Naive thymus-derived CD8-positive, alpha-beta T cell (primary cell): ENCODE measurements at regions not wholly inside any gene's neighbourhood (a gene's known extent, or its start where the extent isn't known, plus 50 kb on each side); places are given as distances from the start of the nearest gene placed in this dataset.
"Not testable (repeated sequence)": the region's sequence is repeated elsewhere in the genome, so short reads cannot be mapped to it uniquely, and the experiment has no call there.

ENCODE experiments used
- ATAC-seq, 2 donors: fragments of 150-1000 bp; cut with Tn5 transposase in 1 of 2; sonication (Bioruptor Pico), chemical (Tn5 transposase) in 1 of 2; 1 replicate in 1 of 2; 2 replicates in 1 of 2; pipeline ENCODE4 v1.10.0; 2021; ENCODE audit warnings: mild to moderate bottlenecking in 2 of 2, moderate library complexity in 2 of 2
- POLR2A ChIA-PET: fragments of 350-600 bp; sonication (Branson Sonifier 250); formaldehyde crosslinking; loops from one replicate; lab custom pipeline; 2021; ENCODE audit warnings: antibody characterized with exemption; lab: Charles Lee
- DNase-seq, 10 donors: peaks; one replicate each; pipeline versions ENCODE4 v3.0.0 to v3.0.0-alpha.2; 2020 to 2022
- H3K27ac Mint-ChIP-seq, 10 donors: one replicate each; pipeline ENCODE4 v1.8.0; 2020 to 2022; ENCODE audit warnings: mild to moderate bottlenecking in 10 of 10, mixed read lengths in 10 of 10, moderate library complexity in 4 of 10, inconsistent platforms in 1 of 10
- H3K27me3 Mint-ChIP-seq, 5 donors: one replicate each; pipeline ENCODE4 v1.8.0; 2021 to 2022; ENCODE audit warnings: mixed read lengths in 5 of 5
- H3K36me3 Mint-ChIP-seq, 3 donors: one replicate each; pipeline ENCODE4 v1.8.0; 2020 to 2022; ENCODE audit warnings: mixed read lengths in 3 of 3, mild to moderate bottlenecking in 2 of 3, inconsistent platforms in 1 of 3
- H3K4me1 Mint-ChIP-seq, 4 donors: one replicate each; pipeline ENCODE4 v1.8.0; 2021 to 2022; ENCODE audit warnings: mixed read lengths in 4 of 4
- H3K4me3 Mint-ChIP-seq, 10 donors: one replicate each; pipeline ENCODE4 v1.8.0; 2020 to 2022; ENCODE audit warnings: mild to moderate bottlenecking in 10 of 10, mixed read lengths in 10 of 10, moderate library complexity in 6 of 10, inconsistent platforms in 1 of 10
- H3K9me3 Mint-ChIP-seq, 9 donors: one replicate each; pipeline ENCODE4 v1.8.0; 2020 to 2022; ENCODE audit warnings: mixed read lengths in 9 of 9, mild to moderate bottlenecking in 3 of 9, inconsistent platforms in 1 of 9, moderate library complexity in 1 of 9

DNA sequence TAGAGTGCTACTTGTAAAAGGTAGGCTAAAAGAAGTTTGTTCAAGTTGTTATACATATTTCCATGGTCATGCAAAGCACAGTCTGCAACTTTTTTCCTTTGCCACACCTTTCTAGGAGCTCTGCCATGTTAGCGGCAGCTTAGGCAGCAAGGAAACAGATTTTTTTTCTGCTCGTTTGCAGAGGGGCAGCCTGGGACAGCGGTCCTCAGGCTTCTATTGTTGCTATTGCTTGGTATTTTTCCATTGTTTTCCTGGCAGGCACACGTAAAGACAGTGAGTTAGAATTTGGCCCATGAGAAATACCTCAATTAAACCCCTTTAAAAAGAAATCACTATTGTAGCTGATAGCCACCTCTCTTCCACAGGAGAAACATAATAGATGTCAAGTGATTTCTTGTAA, 391.4 kb downstream of the SH2D1A start:
- POLR2A ChIA-PET: no interaction called here
- Mint-ChIP-seq H3K4me3 (peak overlapping the region in 4 of 10 donors; percentile 12 to 75 (median 72)), H3K27ac (peak overlapping the region in 8 of 10 donors; percentile 34 to 94 (median 88)), H3K27me3 (no peaks in the 10 kb centered on the region), H3K9me3 (peaks cover 0 to 2% (median 0%) of the 10 kb centered on the region in 9 donors), H3K36me3 (no peaks in the 10 kb centered on the region), H3K4me1 (peaks cover 11 to 39% (median 24%) of the 10 kb centered on the region in 4 donors)
- DNase-seq: no peak
- no peak for ATAC-seq

DNA sequence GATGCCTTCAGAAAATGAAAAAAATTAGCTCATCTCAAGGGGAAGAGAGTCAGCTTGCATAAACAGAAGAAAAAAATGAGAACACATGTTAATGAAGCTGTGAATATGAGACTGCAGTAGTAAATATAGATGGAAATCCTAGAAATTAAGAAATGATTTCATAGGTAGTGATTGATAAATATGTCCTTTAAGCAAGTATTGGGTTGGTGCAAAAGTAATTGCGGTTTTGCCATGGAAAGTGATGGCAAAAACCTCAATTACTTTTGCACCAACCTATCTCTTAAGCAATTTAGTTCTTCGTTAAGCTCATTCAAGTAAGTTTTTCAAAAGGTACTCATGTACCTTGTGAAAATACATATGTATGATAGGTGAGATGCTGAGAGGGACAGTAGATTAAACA, 400.9 kb downstream of the SH2D1A start:
- POLR2A ChIA-PET: no interaction called here
- Mint-ChIP-seq H3K4me3 (no peak overlapping the region), H3K27me3 (no peaks in the 10 kb centered on the region), H3K4me1 (peaks cover 0 to 2% (median 0%) of the 10 kb centered on the region in 4 donors), H3K27ac (no peak overlapping the region), H3K36me3 (no peaks in the 10 kb centered on the region), H3K9me3 (peaks cover 0 to 2% (median 0%) of the 10 kb centered on the region in 9 donors)
- no peak for DNase-seq
- ATAC-seq: no peak

DNA sequence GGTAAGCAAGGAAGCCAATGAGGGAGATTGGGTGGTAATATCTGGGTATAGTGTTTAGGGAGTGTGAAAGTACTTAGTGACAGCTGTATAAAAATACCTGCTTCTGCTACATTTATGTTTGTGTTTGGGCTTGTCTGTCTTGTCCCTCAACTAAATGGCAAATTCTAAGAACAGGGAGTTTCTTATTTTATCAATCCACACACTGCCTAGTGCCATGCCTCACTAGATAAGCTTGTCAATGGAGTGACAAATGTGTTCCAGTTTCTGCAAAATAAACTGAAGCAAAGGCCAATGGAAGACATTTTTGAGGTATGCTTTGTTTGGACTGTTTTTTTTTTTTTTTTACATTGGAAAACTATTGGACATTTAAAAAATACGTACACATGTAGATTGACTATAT, 418.0 kb downstream of the SH2D1A start:
- H3K27ac Mint-ChIP-seq: no peak overlapping the region
- no peaks in the 10 kb centered on the region for H3K36me3 Mint-ChIP-seq
- H3K4me1 Mint-ChIP-seq: no peaks in the 10 kb centered on the region
- no peak overlapping the region for H3K4me3 Mint-ChIP-seq
- DNase-seq (no peak), ATAC-seq (no peak)
- POLR2A ChIA-PET: no interaction called here
- no peaks in the 10 kb centered on the region for H3K9me3 Mint-ChIP-seq
- no peaks in the 10 kb centered on the region for H3K27me3 Mint-ChIP-seq

DNA sequence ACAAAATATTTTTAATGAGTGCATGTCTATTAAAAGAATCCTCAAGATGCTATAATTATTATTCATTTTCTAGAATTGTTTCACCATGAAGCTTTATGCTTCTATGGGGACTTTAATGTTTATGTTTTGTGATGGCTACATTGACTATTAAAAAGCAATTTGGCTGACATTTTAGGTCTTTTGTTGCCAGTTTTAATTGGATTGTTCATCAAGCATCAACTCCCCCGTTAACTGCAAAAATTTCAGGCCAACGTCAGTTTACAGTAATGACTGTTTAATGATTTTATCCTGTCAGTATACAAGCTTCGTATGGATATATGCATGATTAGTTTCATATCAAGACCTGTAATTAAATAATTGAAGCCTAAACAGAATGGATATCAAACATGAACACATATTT, 422.8 kb downstream of the SH2D1A start:
- Mint-ChIP-seq H3K9me3 (no peaks in the 10 kb centered on the region), H3K4me3 (no peak overlapping the region), H3K27me3 (no peaks in the 10 kb centered on the region), H3K36me3 (no peaks in the 10 kb centered on the region), H3K4me1 (no peaks in the 10 kb centered on the region), H3K27ac (no peak overlapping the region)
- DNase-seq (no peak), ATAC-seq (no peak)
- POLR2A ChIA-PET: no interaction called here

DNA sequence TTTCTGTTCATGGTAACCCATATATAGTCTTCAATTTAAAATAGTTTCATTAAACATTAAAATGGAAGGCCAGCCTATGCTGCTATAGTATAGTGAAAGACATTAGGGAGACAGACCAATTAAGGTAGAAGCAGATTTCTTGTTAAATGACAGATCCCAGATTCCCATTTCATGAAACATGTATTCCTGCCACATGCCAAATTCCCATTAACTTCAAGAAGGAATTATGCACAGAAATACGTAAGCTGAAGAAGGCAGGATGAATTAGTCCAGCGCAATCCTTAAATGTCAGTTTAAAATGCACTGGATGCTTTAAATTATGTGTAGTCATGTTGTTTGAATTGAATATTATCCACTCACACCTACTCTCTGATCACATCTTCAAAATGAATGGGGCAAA, 424.9 kb downstream of the SH2D1A start:
- no peaks in the 10 kb centered on the region for H3K4me1 Mint-ChIP-seq
- no peak for DNase-seq
- no peak overlapping the region for H3K4me3 Mint-ChIP-seq
- H3K27ac Mint-ChIP-seq: no peak overlapping the region
- H3K27me3 Mint-ChIP-seq: no peaks in the 10 kb centered on the region
- POLR2A ChIA-PET: no interaction called here
- peaks cover 0 to 4% (median 0%) of the 10 kb centered on the region in 3 donors for H3K36me3 Mint-ChIP-seq
- peaks cover 0 to 6% (median 0%) of the 10 kb centered on the region in 9 donors for H3K9me3 Mint-ChIP-seq
- ATAC-seq: no peak

DNA sequence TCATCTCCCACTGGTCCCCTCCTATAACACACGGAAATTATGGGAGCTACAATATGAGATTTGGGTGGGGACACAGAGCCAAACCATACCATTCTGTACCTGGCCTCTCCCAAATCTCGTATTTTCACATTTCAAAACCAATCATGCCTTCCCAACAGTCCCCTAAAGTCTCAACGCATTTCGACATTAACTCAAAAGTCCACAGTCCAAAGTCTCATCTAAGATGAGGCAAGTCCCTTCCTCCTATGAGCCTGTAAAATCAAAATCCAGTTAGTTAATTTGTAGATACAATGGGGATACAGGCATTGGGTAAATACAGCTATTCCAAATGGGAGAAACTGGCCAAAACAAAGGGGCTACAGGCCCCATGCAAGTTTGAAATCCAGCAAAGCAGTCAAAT, 441.9 kb downstream of the SH2D1A start:
- H3K4me1 Mint-ChIP-seq, DNase-seq, H3K27me3 Mint-ChIP-seq, POLR2A ChIA-PET, H3K36me3 Mint-ChIP-seq, H3K4me3 Mint-ChIP-seq, H3K27ac Mint-ChIP-seq, ATAC-seq: not testable (repeated sequence)
- H3K9me3 Mint-ChIP-seq: peaks cover 0 to 13% (median 0%) of the 10 kb centered on the region in 9 donors

DNA sequence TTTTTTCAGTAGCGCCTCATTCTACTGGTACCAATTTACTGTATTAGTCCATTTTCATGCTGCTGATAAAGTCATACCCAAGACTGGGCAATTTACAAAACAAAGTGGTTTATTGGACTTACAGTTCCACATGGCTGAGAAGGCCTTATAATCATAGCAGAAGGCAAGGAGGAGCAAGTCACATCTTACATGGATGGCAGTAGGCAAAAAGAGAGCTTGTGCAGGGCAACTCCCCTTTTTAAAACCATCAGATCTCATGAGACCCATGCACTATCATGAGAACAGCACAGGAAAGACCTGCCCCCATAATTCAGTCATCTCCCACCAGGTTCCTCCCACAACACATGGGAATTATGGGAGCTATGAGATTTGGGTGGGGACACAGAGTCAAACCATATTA, 443.5 kb downstream of the SH2D1A start:
- H3K36me3 Mint-ChIP-seq, H3K27me3 Mint-ChIP-seq, DNase-seq, POLR2A ChIA-PET, H3K27ac Mint-ChIP-seq, ATAC-seq, H3K4me1 Mint-ChIP-seq, H3K4me3 Mint-ChIP-seq: not testable (repeated sequence)
- H3K9me3 Mint-ChIP-seq: peaks cover 0 to 13% (median 0%) of the 10 kb centered on the region in 9 donors

DNA sequence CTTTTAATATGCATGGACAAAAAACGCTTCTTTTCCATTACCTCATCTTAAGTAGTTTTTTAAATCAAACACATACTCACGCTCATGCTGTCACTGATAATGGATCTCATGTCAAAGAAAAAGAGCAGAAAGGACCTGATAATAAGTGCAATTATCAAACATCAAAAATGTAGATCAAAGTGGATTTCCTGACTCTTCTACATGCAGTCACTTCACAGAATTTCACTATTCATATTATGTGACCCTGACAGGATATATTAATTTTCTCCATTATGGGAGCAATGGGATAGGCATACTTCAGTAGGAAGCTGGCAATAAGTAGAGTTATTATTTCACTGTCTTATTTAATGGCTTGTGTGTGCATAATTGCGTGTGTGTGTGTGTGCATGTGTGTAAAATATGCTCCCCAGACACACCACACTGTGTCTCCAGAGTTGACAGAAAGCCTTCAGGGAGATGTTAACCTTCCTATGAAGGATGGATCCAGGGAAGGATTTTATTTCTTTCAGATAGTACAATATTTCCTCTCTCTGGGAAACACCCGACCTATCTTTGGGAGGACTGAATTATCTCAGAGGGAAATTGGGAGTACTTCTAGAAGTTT, 445.2 kb downstream of the SH2D1A start:
- DNase-seq: no peak
- H3K4me1 Mint-ChIP-seq: peaks cover 0 to 2% (median 0%) of the 10 kb centered on the region in 4 donors
- no peaks in the 10 kb centered on the region for H3K27me3 Mint-ChIP-seq
- H3K9me3 Mint-ChIP-seq: peaks cover 0 to 13% (median 0%) of the 10 kb centered on the region in 9 donors
- H3K36me3 Mint-ChIP-seq: peaks cover 0 to 4% (median 0%) of the 10 kb centered on the region in 3 donors
- no peak overlapping the region for H3K4me3 Mint-ChIP-seq
- H3K27ac Mint-ChIP-seq: no peak overlapping the region
- POLR2A ChIA-PET: no interaction called here
- no peak for ATAC-seq

DNA sequence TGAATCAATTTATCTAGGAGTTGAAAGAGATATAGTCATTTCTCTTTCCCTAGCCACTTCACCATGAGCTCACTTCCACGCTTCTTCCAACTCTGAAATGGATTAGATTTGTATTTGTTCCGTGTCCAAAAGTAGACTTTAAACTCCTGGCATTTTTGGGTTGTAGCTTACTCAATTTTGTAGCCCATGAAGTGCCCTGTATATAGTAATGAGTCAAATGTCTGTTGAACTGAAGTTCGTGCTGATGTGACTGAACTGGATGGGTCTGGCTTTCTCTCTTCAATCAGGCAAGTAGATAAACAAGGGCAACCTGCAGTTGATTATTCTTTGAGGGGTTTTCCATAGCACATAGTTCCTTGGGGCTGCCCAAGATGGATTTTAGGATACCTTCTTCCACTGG, 450.6 kb downstream of the SH2D1A start:
- Mint-ChIP-seq H3K4me1 (peaks cover 0 to 2% (median 0%) of the 10 kb centered on the region in 4 donors), H3K9me3 (peaks cover 2 to 25% (median 16%) of the 10 kb centered on the region in 9 donors), H3K27ac (no peak overlapping the region), H3K36me3 (peaks cover 0 to 7% (median 5%) of the 10 kb centered on the region in 3 donors), H3K27me3 (no peaks in the 10 kb centered on the region), H3K4me3 (no peak overlapping the region)
- no peak for DNase-seq
- POLR2A ChIA-PET: interaction anchor here (0.7 kb wide), 1 partner anchor 25 kb away, joined by 3 read pairs; no protein-coding TSS in a partner anchor
- no peak for ATAC-seq

DNA sequence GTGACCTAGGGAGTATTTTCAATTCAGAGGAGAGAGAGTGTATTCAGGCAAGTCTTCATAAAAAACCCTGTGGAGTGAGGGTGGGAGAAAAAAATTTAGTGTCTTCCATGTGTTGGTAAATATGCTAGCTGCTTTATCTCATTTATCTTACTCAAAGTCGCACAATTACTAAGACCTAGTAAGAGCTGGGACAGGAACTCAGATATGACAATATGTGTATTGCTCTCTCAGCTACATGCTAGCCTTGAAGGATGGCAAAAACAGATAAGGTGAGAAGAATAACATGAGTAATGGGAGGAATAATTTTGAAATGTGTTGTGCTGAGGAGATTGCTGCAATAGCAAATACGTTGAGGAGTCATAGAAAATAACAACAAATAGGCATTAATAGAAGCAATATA, 458.6 kb downstream of the SH2D1A start:
- H3K27ac Mint-ChIP-seq: no peak overlapping the region
- DNase-seq (no peak), ATAC-seq (no peak)
- H3K4me1 Mint-ChIP-seq: peaks cover 0 to 2% (median 0%) of the 10 kb centered on the region in 4 donors
- peaks cover 5 to 42% (median 22%) of the 10 kb centered on the region in 9 donors for H3K9me3 Mint-ChIP-seq
- H3K36me3 Mint-ChIP-seq: peaks cover 0 to 14% (median 7%) of the 10 kb centered on the region in 3 donors
- POLR2A ChIA-PET: no interaction called here
- H3K27me3 Mint-ChIP-seq: peaks cover 0 to 4% (median 0%) of the 10 kb centered on the region in 5 donors
- H3K4me3 Mint-ChIP-seq: no peak overlapping the region

DNA sequence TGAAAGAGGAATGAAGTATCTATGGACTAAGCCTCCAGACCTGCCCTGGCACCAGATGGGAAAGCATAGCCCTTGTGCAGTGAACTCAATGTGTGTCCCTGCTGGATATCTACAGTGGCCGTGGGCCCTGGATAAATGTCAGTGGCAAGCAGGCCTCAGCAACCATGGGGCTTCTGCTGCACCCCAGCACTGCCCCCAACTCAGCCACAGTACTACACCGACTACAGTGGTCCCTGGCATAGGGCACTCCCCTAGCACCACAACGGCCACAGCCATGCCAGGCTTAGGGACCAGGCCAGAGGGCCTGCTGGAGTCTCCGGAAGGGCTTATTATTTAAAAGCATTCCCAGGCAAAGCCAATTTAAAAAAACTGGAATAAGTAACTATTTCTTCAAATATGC, 459.1 kb downstream of the SH2D1A start:
- POLR2A ChIA-PET: no interaction called here

DNA sequence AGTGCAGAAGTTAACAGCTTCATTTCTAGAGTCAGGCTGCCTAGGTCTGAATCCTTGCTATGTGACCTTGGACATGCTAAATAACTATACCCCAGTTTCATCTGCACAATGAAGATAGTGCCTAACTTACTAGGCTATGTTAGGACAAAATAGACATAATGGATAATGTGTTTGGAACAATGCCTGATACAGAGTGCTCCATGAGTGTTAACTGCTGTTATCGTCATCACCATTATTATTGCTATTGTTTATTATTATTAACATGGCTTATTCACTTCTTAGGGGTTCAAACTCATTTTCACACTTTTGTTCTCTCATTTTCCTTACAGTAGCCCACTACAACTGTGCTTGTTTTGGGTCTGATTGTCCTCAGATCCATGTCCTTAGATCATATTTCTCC, 467.7 kb downstream of the SH2D1A start:
- Mint-ChIP-seq H3K36me3 (peaks cover 0 to 2% (median 0%) of the 10 kb centered on the region in 3 donors), H3K9me3 (peaks cover 0 to 2% (median 0%) of the 10 kb centered on the region in 9 donors), H3K4me3 (no peak overlapping the region), H3K27ac (peak overlapping the region in 1 of 10 donors; percentile 52), H3K27me3 (no peaks in the 10 kb centered on the region), H3K4me1 (no peaks in the 10 kb centered on the region)
- ATAC-seq: no peak
- POLR2A ChIA-PET: no interaction called here
- no peak for DNase-seq

More for the DNA sequence above, 459.1 kb downstream of the SH2D1A start:
- ATAC-seq (no peak), DNase-seq (no peak)
- peaks cover 4 to 36% (median 17%) of the 10 kb centered on the region in 9 donors for H3K9me3 Mint-ChIP-seq
- H3K27ac Mint-ChIP-seq: no peak overlapping the region
- no peak overlapping the region for H3K4me3 Mint-ChIP-seq
- H3K27me3 Mint-ChIP-seq: peaks cover 0 to 4% (median 0%) of the 10 kb centered on the region in 5 donors
- H3K36me3 Mint-ChIP-seq: peaks cover 0 to 11% (median 6%) of the 10 kb centered on the region in 3 donors
- H3K4me1 Mint-ChIP-seq: peaks cover 0 to 2% (median 0%) of the 10 kb centered on the region in 4 donors

DNA sequence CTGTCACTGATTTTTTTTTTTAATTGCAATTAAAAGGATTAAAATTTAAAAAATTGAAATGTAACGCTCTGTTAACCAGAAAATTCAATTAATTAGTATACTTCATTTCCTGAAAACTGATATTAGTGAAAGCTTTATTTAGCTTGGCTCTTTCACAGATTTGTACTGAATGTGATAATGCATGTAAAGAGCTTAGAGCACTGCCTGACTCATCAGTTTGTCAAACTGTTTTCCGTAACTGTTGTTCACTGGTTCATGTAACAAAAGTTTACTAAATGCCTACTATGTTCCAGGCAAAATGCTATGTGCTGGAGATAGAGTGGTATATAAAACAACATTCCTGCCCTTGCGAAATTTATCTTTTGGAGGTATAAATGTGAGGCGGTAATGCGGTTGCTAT, 471.7 kb downstream of the SH2D1A start:
- POLR2A ChIA-PET: no interaction called here
- no peaks in the 10 kb centered on the region for H3K4me1 Mint-ChIP-seq
- no peaks in the 10 kb centered on the region for H3K9me3 Mint-ChIP-seq
- DNase-seq: no peak
- no peaks in the 10 kb centered on the region for H3K36me3 Mint-ChIP-seq
- H3K4me3 Mint-ChIP-seq: no peak overlapping the region
- no peak overlapping the region for H3K27ac Mint-ChIP-seq
- ATAC-seq: no peak
- no peaks in the 10 kb centered on the region for H3K27me3 Mint-ChIP-seq

DNA sequence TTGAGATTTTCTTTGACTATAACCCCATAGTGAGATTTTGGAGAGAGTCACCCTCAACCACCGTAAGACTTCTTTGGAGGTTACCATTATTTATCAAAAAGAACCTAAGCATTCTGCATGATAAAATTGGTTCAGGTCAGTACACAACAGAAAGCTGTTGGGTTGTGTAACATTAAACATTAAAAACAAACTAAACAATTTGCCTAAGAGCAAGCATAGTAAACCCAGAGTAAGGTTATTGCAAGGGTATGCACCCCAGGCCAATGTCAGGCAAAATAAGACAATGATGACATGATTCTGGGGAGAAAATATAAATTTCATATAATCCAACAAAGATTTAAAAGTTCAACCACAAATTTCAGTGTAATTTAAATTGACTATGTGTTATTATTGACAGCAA, 472.4 kb downstream of the SH2D1A start:
- POLR2A ChIA-PET: no interaction called here
- no peak overlapping the region for H3K27ac Mint-ChIP-seq
- no peaks in the 10 kb centered on the region for H3K9me3 Mint-ChIP-seq
- H3K27me3 Mint-ChIP-seq: no peaks in the 10 kb centered on the region
- no peaks in the 10 kb centered on the region for H3K4me1 Mint-ChIP-seq
- DNase-seq (no peak), ATAC-seq (no peak)
- no peak overlapping the region for H3K4me3 Mint-ChIP-seq
- H3K36me3 Mint-ChIP-seq: no peaks in the 10 kb centered on the region
